ENCODE measurements at regions not wholly inside any gene's neighbourhood (a gene's known extent, or its start where the extent isn't known, plus 50 kb on each side); places are given as distances from the start of the nearest gene placed in this dataset.
"Not testable (repeated sequence)": the region's sequence is repeated elsewhere in the genome, so short reads cannot be mapped to it uniquely, and the experiment has no call there.

DNA sequence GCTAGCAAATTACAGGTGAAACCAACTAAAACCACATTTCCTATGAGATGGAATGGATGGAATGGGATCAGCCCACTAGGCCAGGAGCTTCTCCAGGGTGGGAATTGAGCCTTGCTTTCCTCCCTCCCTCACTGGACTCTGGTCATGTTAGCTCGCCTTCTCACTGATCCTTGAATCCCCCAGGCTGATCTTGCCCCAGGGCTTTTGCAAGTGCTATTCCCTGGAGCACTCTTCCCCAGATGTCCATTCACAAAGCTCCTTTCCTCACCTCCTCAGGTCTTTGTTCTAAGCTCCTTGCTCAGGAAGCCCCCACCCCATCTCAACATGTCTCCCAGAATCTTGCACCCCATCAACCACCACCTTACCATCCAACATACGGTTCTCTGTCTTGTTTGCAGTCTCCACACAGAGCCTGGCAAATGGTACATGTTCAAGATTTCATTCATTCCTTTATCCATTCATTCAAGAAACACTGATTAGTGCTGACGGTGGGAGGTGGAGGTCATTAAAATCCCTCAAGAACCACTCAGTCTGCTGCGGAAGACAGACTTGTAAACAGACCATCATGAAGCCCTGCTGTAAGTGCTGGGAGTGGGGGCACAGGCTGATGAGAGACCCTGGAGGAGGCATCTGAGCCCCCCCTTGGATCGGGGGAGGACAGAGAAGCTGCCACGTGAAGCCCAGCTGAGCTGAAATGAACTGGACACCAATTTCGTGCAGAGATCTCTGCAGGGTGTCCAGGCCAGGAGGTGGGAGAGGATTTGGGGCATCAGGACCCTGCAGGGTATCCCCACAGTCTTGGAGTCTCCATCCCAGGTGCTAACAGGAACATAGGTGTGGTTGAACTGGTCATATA, 141.7 kb downstream of the BARX1 start:
- no peak for DNase-seq (ENCODE audit: low read depth)

DNA sequence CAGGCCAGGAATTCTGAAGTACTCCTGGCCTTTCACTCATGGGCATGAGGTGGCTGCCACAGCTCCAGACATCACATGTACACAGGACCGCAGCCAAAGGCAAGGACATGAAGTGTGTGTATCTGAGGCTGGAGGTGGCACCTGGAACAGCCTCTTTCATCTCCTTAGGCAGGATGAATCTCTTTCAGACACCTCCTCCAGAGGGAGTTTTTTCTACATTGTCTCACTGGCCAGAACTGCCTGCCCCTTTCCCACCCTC, 142.8 kb downstream of the BARX1 start:
- DNase-seq (ENCODE audit: low read depth), result no peak

DNA sequence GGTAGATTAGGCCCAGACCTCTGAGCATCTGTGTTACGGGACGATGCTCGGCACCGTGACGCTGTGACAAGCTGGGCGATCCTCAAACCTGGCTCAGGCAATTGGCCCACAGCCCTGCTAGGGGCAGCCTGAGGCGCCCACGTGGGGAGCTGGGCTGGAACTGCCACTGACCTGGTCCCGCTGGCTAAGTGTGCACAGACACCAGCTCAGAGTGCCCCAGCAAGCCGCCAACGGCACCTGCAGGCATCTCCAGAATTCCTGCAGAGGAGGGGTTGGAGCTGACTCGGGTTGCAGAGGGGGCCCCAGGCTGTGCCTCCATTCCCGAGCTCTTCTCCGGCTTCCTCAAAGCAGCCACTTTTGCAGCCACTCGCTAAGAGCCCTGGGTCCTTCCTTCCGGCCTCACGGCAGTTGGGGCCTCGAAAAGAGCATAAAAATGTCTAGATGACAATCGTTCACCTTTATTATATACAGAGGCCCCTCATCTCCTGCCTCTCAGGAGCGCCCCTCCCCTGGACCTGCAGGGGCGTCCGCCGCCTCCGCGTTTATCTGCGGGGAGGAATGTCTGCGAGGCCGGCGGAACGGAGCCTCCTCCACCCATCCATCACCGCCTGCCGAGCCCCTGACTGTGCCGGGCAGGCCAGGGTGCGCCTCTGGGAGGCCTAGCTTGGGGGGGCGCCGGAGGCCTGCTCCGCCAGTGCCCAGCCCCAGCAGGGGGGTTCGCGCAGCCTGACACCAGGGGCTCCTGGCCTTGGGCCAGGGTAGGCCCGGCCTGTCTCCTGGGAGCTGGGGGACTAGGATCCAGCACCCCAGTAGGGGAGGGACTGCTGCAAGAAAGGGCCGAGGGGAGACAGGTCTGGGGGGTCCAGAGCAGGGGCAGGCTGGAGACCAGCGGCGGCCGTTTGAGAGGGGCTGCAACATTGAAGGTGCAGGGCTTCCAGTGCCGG, 144.9 kb downstream of the BARX1 start:
- DNase-seq (ENCODE audit: low read depth), result no peak

DNA sequence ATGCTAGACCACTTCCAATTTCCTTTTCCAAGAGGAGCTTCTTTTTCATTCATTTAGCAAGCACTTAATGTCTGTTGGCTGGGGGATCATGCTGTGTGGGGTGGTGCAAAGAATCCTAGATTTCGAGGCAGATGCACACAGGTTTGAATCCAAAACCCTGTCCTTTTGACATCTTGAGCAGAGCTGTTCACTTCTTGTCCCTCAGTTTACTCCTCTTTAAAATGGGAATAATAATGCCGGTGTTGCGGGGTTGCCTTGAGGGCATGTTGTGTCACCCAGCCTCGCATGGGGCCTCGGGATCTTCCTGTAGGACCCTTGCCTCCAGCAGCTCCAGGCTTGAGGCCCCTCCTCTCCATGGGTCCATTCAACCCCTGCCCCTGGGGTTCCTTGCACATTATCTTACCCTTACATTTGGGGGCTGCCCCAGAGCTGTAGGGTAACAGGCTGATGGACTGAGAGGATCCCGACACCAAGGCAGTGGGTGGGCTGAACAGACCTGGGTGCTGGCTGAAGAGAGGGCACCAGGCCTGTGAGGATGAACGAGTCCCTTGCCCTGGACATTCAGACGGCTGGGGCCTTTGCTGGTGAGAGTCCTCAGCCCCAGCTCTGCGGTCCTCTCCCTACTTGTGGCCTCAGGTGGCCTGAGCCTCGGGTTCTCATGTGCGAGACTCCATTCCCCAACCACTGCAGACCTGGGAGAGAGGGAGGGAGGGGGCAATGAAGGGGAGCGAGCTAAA, 145.8 kb downstream of the BARX1 start:
- no peak for DNase-seq (ENCODE audit: low read depth)

DNA sequence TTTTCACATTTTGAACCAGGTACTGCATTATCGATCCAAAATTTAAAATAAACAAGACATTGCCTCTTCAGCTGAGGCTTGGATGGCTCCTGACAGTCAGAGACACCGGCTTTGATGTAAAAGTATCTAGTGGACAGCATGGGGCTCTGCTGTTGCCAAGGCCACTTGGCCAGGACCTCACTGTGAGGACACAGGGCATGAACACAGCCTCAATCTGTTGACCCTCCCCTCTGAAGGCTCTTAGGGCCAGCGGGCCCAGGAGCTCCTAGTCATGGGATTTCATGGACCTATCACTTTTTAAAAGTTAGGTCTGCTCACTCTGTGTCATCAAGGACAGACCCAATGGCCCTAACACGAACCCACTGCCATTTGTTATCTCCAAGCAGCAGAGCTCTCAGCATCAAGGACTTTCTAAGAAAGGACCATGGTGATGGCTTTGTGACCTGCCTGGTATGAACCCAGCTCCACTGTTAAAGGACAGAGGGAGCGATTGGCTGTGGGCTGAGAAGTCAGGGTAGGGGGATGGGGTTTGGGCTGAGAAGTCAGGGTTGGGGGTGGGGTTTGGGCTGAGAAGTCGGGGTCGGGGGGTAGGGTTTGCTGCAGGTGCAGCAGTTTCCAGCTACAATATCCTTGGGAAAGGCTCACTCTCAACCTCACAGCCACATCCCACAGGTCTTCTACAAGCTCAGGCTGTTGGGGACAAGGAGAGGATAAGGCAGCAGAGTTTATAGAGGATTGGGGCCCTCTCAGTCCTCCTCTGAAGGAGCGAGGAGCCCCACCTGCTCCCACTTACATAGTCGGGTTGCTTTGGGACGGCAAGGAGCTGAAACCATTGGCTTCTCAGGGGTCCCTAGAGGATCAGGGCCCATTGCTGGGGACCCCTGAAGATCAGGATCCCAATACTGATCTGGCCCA, 146.8 kb downstream of the BARX1 start:
- DNase-seq (ENCODE audit: low read depth), result no peak

DNA sequence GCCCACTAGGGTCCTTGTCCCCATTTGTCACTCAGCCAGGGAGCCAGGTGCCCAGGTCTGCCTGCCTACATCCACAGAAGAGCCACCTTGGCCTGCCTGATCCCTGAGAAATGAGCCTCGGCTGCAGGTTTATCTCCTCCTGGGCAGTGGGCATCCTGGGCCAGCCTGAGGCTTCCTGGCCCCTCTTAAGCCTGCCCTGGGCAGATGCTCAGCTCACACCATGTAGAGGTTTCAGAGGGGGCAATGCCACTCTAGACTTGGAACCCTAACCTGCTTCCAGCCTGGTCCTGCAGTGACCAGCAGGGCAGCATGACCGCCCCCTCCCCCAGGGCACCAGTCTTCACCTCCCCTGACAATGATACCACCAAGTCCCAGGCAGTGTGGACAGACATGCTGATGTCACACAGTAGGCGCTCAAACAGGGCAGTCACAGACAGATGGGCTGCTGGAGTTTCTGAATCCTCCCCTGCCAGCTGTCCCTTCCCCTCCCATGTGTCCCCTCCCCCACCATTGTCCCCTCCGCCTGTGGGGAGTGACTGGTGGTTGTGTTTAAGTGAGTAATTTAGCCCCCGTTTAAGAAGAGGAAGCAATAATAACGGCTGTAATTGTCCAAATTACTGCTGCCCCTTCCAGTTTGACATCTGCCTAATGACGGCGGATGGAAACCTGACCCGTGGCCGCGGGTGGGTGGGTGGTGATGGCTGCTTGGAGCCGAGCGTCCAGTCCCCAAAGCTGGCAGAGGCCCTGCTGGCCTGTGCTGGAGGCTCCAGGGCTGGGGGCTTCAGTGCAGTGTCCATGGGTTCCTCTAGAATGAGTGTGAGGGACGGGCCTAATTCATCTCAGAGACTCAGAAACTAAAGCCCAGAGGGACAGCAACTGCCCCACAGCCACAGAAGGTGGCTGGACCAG, 147.7 kb downstream of the BARX1 start:
- DNase-seq (ENCODE audit: low read depth), result no peak

DNA sequence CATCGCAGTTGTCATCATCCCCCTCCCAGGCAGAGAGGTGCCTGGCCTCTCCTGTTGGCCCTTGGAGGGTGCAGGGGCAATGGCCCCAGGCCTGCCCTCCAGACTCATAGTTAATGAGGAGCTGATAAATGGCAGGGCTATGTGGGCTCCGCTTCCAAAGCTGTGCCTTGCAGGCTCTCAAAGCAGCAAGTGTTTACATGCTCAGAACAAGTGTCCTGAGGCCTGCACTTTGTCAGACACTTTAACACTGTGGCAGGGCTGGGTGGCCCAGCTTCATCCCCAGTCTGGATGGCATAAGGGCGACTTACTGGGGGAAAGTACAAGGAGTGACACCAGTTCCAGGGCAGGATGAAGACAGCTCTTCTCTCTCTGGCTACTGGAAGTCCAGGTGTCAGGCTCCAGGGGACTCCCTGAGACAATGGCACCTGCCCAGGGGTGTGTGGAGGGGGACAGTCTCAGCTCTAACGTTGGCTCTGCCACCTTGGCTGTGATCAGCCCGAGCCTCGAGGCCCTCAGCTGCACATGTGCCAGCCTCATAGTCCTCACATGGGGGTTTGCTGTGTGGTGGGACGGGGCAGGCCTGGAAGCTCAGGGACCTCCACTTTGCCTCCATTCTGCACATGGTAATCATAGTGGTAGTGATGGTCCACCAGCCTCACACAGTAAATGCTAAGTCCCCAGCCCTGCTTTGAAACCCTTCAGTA, 153.4 kb downstream of the BARX1 start:
- DNase-seq (ENCODE audit: low read depth), result no peak

DNA sequence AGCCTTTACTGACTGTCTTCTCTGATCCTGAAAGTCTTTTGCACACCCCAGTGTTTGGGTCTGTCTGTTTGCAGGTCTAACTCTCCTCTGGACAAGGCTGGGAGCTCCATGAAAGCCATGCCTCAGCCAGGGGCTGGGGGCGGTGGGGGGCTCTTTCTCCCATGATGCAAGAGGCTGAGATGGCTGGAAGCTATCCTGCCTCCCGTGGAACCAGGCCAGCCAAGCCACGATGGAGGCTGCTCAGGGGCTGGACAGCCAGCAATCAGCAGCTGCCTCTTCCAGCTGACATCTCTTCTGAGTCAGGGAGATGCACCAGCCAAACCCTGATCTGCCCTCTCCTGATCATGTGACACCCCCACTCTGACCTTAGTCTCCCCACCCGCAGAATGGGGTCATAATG, 154.0 kb downstream of the BARX1 start:
- DNase-seq (ENCODE audit: low read depth), result no peak

DNA sequence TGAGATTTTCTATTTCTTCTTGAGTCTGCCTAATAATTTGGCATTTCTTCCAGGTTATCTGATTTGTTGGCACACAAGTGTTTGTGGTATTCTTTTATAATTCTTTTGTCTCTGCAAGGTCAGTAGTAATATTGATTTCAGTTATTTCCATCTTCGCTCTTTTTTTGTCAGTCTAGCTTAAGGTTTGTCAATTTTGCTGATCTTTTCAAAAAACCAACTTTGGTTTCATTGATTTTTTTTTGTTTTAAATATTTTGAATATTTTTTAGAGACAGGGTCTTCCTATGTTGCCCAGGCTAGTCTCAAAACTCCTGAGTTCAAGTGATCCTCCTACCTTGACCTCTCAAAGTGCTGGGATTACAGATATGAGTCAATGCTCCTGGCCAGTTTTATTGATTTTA, 162.8 kb downstream of the BARX1 start:
- no peak for DNase-seq (ENCODE audit: low read depth)

DNA sequence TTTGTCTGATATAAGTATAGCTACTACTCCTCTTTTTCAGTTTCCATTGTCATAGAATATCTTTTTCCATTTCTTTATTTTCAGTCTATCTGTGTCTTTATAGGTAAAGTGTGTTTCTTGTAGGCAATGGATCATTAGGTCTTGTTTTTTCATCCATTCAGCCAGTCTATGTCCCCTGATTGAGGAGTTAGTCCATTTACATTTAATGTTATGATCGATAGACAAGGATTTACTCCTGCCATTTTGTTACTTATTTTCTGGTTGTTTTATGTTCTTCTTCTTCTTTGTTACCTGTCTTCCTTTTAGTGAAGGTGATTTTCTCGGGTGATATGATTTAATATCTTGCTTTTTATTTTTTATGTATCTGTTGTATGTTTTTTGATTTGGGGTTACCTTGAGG, 169.0 kb downstream of the BARX1 start:
- no peak for DNase-seq (ENCODE audit: low read depth)

DNA sequence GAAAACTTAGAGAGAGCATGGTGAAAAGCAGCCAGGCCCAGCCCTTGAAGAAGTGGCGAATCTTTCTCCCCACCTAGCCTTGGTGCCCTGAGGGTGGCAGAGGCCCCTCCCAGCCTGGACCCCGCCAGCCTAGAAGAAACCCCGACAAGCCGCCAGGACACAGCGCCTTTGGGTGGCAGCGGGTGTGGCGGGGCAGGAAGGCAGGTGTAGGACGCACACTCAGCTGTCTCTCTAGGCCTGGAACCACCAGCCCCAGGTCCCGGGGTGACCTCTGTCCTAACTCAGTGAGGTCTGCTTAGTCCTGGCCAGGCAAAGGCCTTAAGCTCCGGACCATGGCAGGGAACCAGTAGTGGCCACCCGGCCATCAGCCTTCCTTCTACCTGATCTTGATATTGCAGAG, 178.3 kb downstream of the BARX1 start:
- DNase-seq (ENCODE audit: low read depth), result no peak

DNA sequence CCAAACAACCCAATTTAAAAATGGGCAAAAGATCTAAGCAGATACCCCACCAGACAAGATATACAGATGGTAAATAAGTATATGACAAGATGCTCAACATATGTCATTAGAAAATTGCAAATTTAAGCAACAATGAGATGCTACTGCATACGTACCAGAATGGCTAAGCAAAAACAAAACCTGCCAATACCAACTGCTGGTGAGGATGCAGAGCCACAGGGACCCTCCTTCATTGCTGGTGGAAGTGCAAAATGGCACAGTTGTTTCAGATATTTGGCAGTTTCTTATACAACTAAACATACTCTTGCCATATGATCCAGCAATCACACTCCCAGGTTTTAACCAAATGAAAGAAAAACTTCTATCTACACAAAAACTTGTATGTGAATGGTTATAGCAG, 178.9 kb downstream of the BARX1 start:
- no peak for DNase-seq (ENCODE audit: low read depth)

DNA sequence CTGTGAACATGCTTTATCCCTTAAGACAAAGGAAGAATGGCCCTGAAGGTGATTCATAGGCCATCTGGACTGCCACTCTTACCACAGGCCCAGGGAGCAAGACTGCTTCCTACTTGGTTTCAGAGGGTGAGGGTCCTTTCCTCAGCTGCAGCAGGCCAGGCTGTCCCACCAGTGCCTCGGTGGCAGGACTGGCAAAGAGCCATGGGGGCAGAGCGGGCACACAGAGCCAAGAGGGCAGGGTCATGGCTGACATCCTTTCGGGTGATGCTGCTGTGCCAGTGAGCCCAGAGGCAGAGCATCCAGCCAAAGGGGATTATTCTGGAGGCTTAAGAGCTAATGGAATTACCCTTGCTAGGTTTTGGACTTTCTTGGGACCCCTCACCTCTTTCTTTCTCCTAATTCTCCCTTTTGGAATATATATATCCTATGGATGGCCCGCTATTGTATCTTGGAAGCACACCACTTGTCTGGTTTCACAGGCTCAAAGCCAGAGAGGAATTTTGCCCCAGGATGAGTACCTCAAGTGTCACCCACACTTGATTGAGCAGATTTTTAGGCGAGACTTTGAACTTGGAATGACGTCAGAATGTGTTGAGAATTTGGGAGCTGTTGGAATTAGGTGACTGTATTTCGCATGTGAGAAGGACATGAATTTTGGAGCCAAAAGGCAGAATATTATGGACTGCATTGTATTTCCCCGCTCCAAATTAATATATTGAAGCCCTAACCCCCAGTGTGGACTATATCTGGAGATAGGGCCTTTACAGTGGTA, 180.6 kb downstream of the BARX1 start:
- DNase-seq (ENCODE audit: low read depth), result no peak

DNA sequence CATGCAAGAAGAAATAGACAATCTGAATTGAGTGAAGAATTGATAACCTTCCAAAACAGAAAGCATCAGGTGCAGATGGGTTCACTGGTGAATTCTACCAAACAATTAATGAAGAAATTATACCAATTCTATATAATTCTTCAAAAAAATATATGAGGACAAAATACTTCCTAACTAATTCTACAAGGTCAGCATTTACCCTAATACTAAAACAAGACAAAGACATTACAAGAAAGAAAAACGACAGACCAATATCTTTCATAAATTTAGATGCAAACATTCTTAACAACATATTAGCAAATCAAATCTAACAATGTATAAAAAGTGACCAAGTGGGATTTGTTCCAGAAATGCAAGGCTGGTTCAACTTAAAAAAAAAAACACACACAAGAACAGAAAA, 183.9 kb downstream of the BARX1 start:
- DNase-seq (ENCODE audit: low read depth), result no peak

DNA sequence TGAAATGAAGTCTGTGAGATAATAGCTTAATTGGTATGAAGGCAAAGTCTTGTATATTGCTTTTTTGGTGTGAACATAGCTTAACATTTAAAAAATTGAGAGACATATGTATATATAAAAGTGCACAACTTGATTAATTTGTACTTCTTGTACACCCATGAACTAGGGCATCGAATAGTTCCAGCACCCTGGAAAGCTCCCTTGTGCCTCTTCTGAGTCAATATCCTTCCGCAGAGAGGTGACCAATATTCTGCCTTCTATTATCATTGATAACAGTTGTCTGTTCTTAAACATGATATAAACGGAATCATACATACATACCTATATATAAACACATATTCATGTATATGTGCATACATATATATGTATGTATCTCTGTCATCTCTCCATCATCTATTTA, 185.4 kb downstream of the PHF2 start:
- DNase-seq (ENCODE audit: low read depth), result no peak

DNA sequence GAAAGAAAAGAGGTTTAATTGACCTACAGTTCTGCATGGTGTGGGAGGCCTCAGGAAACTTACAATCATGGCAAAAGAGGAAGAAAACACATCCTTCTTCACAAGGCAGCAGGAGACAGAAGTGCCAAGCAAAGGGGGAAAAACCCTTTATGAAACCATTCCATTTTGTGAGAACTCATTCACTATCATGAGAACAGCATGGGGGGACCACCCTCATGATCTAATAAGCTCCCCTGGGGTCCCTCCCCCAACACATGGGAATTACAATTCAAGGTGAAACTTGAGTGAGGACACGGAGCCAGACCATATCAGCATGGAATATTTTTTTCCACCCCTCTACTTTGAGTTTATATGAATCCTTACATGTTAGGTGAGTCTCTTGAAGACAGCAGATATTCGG, 173.7 kb downstream of the PHF2 start:
- no peak for DNase-seq (ENCODE audit: low read depth)

DNA sequence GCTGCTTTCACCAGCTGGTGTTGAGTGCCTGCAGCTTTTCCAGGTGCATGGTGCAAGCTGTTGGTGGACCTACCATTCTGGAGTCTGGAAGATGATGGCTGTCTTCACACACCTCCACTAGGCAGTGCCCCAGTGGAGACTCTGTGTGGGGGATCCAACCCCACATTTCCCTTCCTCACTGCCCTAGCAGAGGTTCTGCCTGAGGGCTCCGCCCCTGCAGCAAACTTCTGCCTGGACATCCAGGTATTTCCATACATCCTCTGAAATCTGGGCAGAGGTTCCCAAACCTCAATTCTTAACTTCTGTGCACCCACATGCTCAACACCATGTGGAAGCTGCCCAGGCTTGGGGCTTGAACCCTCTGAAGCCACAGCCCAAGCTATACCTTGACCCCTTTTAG, 172.4 kb downstream of the PHF2 start:
- DNase-seq (ENCODE audit: low read depth), result not testable (repeated sequence)

DNA sequence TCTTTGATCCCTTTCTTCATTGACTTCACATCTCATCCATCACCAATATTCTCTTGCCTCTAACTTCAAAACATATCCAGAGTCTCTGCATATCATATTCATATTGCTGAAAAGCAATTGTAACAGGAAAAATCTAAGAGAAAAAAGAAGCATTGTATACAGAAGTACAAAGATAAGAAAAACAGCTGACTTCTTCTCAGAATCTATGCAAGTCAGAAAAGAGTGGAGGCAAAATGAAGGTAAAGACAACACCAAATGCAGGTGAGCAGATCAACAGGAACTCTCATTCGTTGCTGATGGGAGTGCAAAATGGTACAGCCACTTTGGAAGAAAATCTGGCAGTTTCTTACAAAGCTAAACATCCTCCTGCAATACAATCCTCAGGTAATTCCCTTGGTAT, 155.6 kb downstream of the PHF2 start:
- no peak for DNase-seq (ENCODE audit: low read depth)

DNA sequence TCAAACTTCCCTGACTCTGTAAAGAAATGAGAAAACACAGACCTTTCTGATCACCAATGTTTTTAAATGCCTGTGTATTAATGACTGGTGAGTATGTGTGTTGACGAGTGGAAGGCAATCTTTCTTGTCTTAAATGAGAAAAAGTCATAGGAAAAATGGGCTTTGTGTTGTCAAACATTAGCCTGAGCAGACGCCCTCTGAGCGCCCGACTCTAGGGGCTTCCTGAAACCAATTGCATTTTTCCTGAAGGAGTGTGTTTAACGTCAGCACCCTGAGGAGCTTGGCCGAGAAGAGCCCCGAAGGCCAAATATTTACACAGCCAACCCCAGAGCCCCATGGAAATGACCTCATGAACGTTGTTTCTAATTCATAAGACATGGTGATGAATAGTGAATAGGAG, 154.3 kb downstream of the PHF2 start:
- DNase-seq (ENCODE audit: low read depth), result no peak
